ENCODE measurements at regions not wholly inside any gene's neighbourhood (a gene's known extent, or its start where the extent isn't known, plus 50 kb on each side); places are given as distances from the start of the nearest gene placed in this dataset.

- TF ChIP-seq CTCF (IDR thresholded peaks at IDR 0.05; ENCODE audit: insufficient read depth, low read depth, low read length, missing control alignments): no peak
- H3K4me3 ChIP-seq (ENCODE audit: low read length): no peak overlapping the region
- DNase-seq (ENCODE audit: low read depth): no peak
Observed at GRCh38 chr17:15129986-15130385, 135.1 kb downstream of the PMP22 start.

- DNase-seq (ENCODE audit: low read depth): no peak
- H3K4me3 ChIP-seq (ENCODE audit: low read length): no peak overlapping the region
- TF ChIP-seq CTCF (IDR thresholded peaks at IDR 0.05; ENCODE audit: insufficient read depth, low read depth, low read length, missing control alignments): no peak
Observed at GRCh38 chr17:15124746-15125145, 140.4 kb downstream of the PMP22 start.

- TF ChIP-seq CTCF (IDR thresholded peaks at IDR 0.05; ENCODE audit: insufficient read depth, low read depth, low read length, missing control alignments): no peak
- DNase-seq (ENCODE audit: low read depth): no peak
- H3K4me3 ChIP-seq (ENCODE audit: low read length): no peak overlapping the region
Observed at GRCh38 chr17:15124264-15124595, 140.9 kb downstream of the PMP22 start.

GRCh38 chr17:15123593-15124263, 141.4 kb downstream of the PMP22 start:
- DNase-seq (ENCODE audit: low read depth): no peak
- no peak for TF ChIP-seq CTCF (IDR thresholded peaks at IDR 0.05; ENCODE audit: insufficient read depth, low read depth, low read length, missing control alignments)
- H3K4me3 ChIP-seq (ENCODE audit: low read length): no peak overlapping the region

GRCh38 chr17:15122857-15123256, 142.3 kb downstream of the PMP22 start:
- TF ChIP-seq CTCF (IDR thresholded peaks at IDR 0.05; ENCODE audit: insufficient read depth, low read depth, low read length, missing control alignments): no peak
- no peak for DNase-seq (ENCODE audit: low read depth)
- H3K4me3 ChIP-seq (ENCODE audit: low read length): no peak overlapping the region

- no peak overlapping the region for H3K4me3 ChIP-seq (ENCODE audit: low read length)
- DNase-seq (ENCODE audit: low read depth): no peak
- TF ChIP-seq CTCF (IDR thresholded peaks at IDR 0.05; ENCODE audit: insufficient read depth, low read depth, low read length, missing control alignments): no peak
Observed at GRCh38 chr17:15121426-15121825, 143.7 kb downstream of the PMP22 start.

- no peak for DNase-seq (ENCODE audit: low read depth)
- H3K4me3 ChIP-seq (ENCODE audit: low read length): no peak overlapping the region
- no peak for TF ChIP-seq CTCF (IDR thresholded peaks at IDR 0.05; ENCODE audit: insufficient read depth, low read depth, low read length, missing control alignments)
Observed at GRCh38 chr17:15119968-15120367, 145.2 kb downstream of the PMP22 start.
